ENCODE measurements at regions not wholly inside any gene's neighbourhood (a gene's known extent, or its start where the extent isn't known, plus 50 kb on each side); places are given as distances from the start of the nearest gene placed in this dataset.

- Histone ChIP-seq H3K36me3 (ENCODE audit: control insufficient read depth, insufficient read depth, low read length) (no peaks in the 10 kb centered on the region), H3K4me3 (ENCODE audit: low read depth, low read length) (no peak overlapping the region), H3K27me3 (ENCODE audit: control insufficient read depth, insufficient read depth, low read length) (no peaks in the 10 kb centered on the region)
- TF ChIP-seq CTCF (IDR thresholded peaks at IDR 0.05; ENCODE audit: insufficient read depth, low read length, poor library complexity, severe bottlenecking), result no peak
- no peak for DNase-seq (ENCODE audit: low read depth)
Measured at GRCh38 chr17:63189930-63190329, 223.9 kb downstream of the TANC2 start.

GRCh38 chr17:63190821-63191370 is 224.9 kb downstream of the TANC2 start:
- H3K27me3 ChIP-seq (ENCODE audit: control insufficient read depth, insufficient read depth, low read length), result no peaks in the 10 kb centered on the region
- no peaks in the 10 kb centered on the region for H3K36me3 ChIP-seq (ENCODE audit: control insufficient read depth, insufficient read depth, low read length)
- DNase-seq (ENCODE audit: low read depth), result no peak
- TF ChIP-seq CTCF (IDR thresholded peaks at IDR 0.05; ENCODE audit: insufficient read depth, low read length, poor library complexity, severe bottlenecking), result no peak
- H3K4me3 ChIP-seq (ENCODE audit: low read depth, low read length), result no peak overlapping the region

- DNase-seq (ENCODE audit: low read depth), result no peak
- no peaks in the 10 kb centered on the region for H3K36me3 ChIP-seq (ENCODE audit: control insufficient read depth, insufficient read depth, low read length)
- no peak overlapping the region for H3K4me3 ChIP-seq (ENCODE audit: low read depth, low read length)
- TF ChIP-seq CTCF (IDR thresholded peaks at IDR 0.05; ENCODE audit: insufficient read depth, low read length, poor library complexity, severe bottlenecking), result no peak
- no peaks in the 10 kb centered on the region for H3K27me3 ChIP-seq (ENCODE audit: control insufficient read depth, insufficient read depth, low read length)
Measured at GRCh38 chr17:63191610-63192009, 225.6 kb downstream of the TANC2 start.

- no peak for TF ChIP-seq CTCF (IDR thresholded peaks at IDR 0.05; ENCODE audit: insufficient read depth, low read length, poor library complexity, severe bottlenecking)
- Histone ChIP-seq H3K36me3 (ENCODE audit: control insufficient read depth, insufficient read depth, low read length) (no peaks in the 10 kb centered on the region), H3K27me3 (ENCODE audit: control insufficient read depth, insufficient read depth, low read length) (no peaks in the 10 kb centered on the region), H3K4me3 (ENCODE audit: low read depth, low read length) (no peak overlapping the region)
- no peak for DNase-seq (ENCODE audit: low read depth)
Measured at GRCh38 chr17:63193827-63194226, 227.8 kb downstream of the TANC2 start.

DNA sequence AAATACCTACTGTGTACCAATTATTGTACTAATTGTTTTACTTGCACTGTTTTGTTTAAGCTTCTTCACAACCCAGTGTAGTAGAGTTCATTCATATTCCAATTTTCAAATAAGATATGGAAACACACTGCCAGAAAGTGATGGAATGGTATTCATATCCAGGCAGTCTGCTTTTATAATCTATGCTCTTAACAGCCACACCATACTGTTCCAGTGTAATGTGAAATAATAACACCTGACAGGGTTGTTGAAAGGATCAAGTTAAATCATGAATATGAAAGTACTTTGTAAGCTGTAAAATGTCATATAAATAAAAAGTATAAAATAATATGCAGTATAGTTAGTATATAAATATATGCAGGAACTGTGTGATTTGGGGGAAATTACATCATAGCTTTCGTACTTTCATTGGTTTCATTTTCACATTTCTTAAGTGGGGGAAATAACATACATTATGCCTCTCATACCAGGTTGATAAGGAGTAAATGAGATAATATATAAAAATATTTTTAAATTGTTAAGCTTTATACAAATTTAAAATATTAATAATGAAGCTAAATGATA is 230.8 kb downstream of the TANC2 start:
- TF ChIP-seq CTCF (IDR thresholded peaks at IDR 0.05; ENCODE audit: insufficient read depth, low read length, poor library complexity, severe bottlenecking), result no peak
- no peaks in the 10 kb centered on the region for H3K27me3 ChIP-seq (ENCODE audit: control insufficient read depth, insufficient read depth, low read length)
- no peaks in the 10 kb centered on the region for H3K36me3 ChIP-seq (ENCODE audit: control insufficient read depth, insufficient read depth, low read length)
- no peak for DNase-seq (ENCODE audit: low read depth)
- H3K4me3 ChIP-seq (ENCODE audit: low read depth, low read length), result no peak overlapping the region

DNA sequence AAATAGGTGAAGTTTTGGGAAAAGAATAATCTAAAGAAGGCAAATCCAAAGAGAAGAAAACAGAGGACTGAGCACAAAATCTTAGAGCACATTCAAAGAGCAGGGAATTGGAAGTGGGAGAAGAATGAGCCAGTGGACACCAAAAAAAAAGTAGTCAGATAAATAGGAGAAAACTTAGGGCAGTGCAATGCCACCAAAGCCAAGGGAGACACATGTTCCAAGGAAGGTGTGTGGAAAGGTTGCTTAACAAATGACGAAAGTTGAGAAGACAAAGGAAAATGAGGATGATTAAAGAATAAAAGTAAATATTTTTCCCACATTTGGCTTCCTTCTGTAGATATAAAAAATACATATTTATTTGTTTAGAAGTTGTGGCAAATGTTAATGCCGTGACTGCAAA is 237.6 kb downstream of the TANC2 start:
- Histone ChIP-seq H3K4me3 (ENCODE audit: low read depth, low read length) (no peak overlapping the region), H3K27me3 (ENCODE audit: control insufficient read depth, insufficient read depth, low read length) (no peaks in the 10 kb centered on the region), H3K36me3 (ENCODE audit: control insufficient read depth, insufficient read depth, low read length) (no peaks in the 10 kb centered on the region)
- TF ChIP-seq CTCF (IDR thresholded peaks at IDR 0.05; ENCODE audit: insufficient read depth, low read length, poor library complexity, severe bottlenecking), result no peak
- no peak for DNase-seq (ENCODE audit: low read depth)

Data from kidney epithelial cell (primary cell).